Right lobe of liver (tissue), 4 donors: ENCODE measurements at regions not wholly inside any gene's neighbourhood (a gene's known extent, or its start where the extent isn't known, plus 50 kb on each side); places are given as distances from the start of the nearest gene placed in this dataset.

Experiments
- CTCF ChIP-seq, 4 donors: fragments of 200-600 bp in 3 of 4; fragments of 450-650 bp in 1 of 4; IDR thresholded peaks; one replicate each; pipeline versions ENCODE4 v1.5.1 to v1.8.0; 2016 to 2022; ENCODE audit warnings: antibody characterized with exemption in 4 of 4, mild to moderate bottlenecking in 2 of 4
- POLR2A ChIP-seq: fragments of 450-650 bp; IDR thresholded peaks from one replicate; pipeline ENCODE4 v1.6.1; 2017; ENCODE audit warnings: antibody characterized with exemption, mild to moderate bottlenecking
- donor health status: DM: no; HTN: no; CAD: no.
- donor health status: DM: no; HTN: no; CAD: no.
- donor health status: DM: no; HTN: yes; CAD: no.

GRCh38 chr7:34217972-34218371, 312.6 kb downstream of the BMPER start:
- TF ChIP-seq CTCF (IDR thresholded peaks at IDR 0.05) = no peak
- TF ChIP-seq POLR2A = no peak
